CD4-positive, alpha-beta T cell treated with Interleukin-15 for 1 hour (primary cell): ENCODE measurements at regions not wholly inside any gene's neighbourhood (a gene's known extent, or its start where the extent isn't known, plus 50 kb on each side); places are given as distances from the start of the nearest gene placed in this dataset.
A peak's percentile ranks its signal among the peaks of the same experiment; 100 is the strongest.

ENCODE experiments used
- DNase-seq: peaks from one replicate; pipeline ENCODE4 v3.0.0-alpha.2; 2020

- DNase-seq = no peak
Measured at GRCh38 chr4:184309241-184310170, 91.8 kb upstream of the ENPP6 start.

GRCh38 chr4:184306949-184307348 is 89.3 kb upstream of the ENPP6 start:
- no peak for DNase-seq

- no peak for DNase-seq
Measured at GRCh38 chr4:184306470-184306869, 88.8 kb upstream of the ENPP6 start.

- no peak for DNase-seq
Measured at GRCh38 chr4:184300816-184301215, 83.1 kb upstream of the ENPP6 start.

DNA sequence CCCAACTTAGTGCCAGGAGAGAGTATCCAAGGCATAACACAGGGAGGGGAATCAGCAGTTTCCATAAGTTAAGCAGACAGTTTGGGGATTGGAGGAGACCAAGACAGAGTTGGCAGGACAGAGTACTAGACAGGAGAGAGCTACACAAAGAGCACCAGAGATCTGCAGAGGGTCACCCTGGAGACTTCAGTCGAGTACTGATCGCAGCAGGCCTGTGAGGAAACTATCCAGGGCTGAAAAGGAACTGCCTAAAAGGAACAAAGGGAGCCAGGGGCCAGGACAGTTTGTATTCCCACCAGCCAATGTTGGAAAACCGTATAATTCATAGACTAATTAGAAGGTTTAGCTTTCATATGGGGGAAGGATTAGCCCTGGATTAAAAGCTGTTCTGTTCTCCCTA is 80.6 kb upstream of the ENPP6 start:
- DNase-seq = no peak

- no peak for DNase-seq
Measured at GRCh38 chr4:184295206-184295605, 77.5 kb upstream of the ENPP6 start.

- no peak for DNase-seq
Measured at GRCh38 chr4:184294606-184295133, 77.0 kb upstream of the ENPP6 start.

DNA sequence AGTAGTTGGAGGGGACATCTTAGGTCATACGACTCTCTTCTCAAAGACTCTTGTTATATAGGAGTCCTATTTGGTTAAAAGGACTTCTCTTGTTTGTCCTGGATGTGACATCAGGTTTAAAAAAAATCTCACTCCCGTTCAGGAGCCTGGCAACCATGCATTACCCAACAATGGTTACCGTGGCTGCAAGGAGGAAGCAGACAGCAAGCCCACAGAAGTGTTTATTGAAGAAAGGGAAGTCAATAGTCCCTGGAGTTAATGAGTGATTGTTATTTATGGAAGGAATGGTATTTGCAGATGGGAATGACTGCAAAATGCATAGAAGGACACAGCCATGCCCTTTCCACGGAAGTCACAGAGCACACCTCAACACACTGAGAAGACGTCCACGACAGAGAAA is 75.9 kb upstream of the ENPP6 start:
- DNase-seq = peak; percentile 57

DNA sequence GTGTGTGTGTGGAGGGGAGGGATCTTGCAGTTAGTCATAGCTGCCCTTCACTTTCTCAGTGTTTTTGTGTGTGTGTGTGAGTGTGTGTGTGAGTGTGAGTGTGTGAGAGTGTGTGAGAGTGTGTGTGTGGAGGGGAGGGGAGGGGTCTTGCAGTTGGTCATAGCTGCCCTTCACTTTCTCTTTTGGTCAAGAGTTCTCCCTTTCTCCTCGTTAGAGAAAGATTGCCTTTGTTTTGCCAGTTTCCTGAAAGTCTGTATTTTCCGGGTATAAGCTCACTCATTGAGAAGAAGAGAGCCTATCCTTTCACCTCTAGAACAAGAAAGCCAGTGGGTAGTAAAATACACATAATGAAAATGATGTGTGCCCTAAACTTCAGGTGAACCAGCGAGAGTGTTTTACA is 75.2 kb upstream of the ENPP6 start:
- DNase-seq = no peak

DNA sequence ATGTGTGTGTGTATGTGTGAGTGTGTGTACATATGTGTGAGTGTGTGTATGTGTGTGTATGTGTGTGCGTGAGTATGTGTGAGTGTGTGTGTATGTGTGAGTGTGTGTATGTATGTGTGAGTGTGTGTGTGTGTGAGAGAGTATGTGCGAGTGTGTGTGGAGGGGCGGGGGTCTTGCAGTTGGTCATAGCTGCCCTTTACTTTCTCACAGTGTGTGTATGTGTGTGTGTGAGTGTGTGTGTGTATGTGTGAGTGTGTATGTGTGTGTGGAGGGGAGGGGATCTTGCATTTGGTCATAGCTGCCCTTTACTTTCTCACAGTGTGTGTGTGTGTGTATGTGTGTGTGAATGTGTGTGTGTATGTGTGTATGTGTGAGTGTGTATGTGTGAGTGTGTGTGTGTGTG is 74.8 kb upstream of the ENPP6 start:
- DNase-seq = no peak

- DNase-seq = no peak
Measured at GRCh38 chr4:184289179-184289535, 71.5 kb upstream of the ENPP6 start.

DNA sequence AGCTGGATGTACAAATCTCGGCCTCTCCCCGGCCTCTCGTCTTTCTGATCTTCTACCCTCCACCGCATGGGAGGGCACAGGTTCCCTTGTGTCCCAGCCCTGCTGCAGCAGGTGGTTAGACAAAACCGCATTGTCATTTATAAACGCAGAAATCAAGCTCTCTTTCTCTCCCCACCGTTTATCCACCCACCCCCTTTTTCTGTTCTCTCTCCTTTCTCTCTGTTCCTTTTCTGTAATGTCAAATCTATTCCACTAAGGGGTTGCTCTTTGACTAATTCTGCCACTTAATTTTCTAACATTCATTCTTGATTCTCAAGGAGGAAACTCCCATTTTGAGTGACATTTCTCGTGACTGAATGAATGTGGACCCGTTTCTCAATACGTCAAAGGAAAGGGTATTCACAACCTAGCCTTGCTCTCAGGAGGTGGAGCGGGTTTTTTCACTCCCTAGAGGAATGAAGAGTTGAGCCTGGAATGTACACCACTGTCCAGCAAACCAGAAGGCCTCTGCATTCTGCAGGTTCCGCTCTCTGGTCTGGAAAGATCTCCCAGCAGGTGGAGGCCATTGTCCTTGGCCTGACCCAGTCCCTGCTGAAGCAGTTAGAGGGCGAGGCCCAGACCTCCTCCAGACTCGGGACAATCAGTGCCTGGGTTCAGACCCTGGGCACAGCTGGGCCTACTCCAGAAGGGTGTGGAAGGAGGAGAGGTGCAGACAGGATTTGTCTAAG is 70.9 kb upstream of the ENPP6 start:
- DNase-seq = no peak

- DNase-seq = no peak
Measured at GRCh38 chr4:184287697-184288255, 70.1 kb upstream of the ENPP6 start.

- DNase-seq = no peak
Measured at GRCh38 chr4:184286358-184286757, 68.7 kb upstream of the ENPP6 start.

DNA sequence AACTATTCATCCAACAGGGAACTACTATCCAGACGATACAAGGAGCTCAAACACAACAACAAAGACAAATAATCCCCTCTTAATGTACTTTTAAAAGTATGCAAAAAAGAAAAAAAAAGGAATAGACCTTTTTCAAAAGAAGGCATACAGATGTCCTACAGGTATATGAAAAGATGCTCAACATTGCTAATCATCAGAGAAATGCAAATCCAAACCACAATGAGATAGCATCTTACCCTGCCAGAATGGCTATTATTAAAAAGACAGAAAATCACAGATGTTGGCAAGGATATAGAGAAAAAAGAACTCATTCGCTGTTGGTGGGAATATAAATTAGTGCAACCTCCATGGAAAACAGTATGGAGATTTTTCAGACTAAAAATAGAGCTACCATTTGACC is 67.1 kb upstream of the ENPP6 start:
- no peak for DNase-seq

- no peak for DNase-seq
Measured at GRCh38 chr4:184284336-184284690, 66.6 kb upstream of the ENPP6 start.

DNA sequence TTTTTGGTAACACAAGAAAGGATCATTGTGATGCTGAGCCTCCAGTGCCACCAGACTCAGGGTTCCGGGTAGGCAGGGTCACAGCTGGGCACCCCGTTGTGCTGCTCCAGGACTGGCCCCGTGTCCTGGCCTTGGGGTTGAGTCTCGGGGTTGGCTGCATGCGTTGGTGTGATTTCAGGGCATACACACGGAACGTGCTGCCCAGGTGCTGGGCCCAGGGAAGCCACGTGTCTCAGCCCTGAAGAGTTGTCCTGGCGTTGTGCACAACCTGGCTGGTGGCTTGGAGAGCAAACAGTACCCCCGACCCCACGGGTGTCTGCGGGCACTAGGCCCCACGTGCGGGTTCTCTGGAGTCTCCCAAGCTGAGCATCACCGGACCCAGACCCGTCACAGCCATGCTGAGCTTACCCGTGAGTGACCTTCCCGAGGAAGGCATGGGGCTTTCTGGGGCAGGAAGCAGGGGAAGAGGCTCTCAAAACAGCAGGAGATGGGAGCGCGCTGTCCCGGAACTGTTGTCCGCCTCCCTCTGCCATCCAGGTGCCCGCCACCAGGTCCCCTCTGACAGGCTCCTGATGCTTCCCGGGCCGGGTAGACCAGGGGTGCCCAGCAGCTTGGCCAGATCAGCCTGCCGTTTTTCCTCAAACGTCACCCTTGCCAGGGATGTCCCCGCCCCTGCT is 66.1 kb upstream of the ENPP6 start:
- DNase-seq = no peak

DNA sequence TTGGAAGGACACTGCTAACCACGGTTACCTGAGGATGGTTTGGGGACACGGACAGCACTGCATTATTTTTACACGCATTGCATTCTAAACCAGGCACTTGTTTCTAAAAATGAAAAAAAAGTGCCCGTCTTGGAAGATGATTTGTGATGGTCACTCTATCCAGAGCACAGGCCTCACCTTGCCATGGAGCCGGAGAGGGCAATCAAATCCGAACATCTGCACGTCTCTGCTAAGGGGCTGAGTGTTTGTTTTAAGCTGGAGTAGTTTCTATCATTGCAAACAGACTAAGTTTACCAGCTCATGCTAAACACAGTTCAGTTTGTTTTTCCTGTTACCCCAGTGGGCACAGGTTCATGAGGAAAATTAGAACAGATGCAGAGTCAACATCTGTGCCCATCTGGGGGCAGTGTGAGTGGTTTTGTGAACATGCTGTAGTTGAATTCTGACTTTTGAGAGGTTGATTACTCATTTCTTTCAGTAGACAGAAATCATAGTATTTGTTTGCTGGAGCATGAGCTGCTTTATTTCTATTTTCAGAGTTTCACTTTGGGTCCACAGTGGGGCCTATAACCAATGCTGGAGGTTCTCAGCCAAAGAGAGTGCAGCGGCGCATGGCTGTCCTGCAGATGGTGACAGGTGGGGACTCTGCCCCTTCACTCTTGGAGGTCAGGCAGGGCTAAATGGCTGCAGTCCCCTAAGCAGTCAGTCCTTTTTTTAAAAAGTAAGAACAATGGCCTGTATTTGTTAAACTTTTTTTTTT is 65.4 kb upstream of the ENPP6 start:
- no peak for DNase-seq

- peak; percentile 50 for DNase-seq
Measured at GRCh38 chr4:184282251-184282713, 64.6 kb upstream of the ENPP6 start.

GRCh38 chr4:184281231-184282139 is 63.8 kb upstream of the ENPP6 start:
- no peak for DNase-seq

- DNase-seq = no peak
Measured at GRCh38 chr4:184280591-184281071, 63.0 kb upstream of the ENPP6 start.
